GM18508 (cell line): ENCODE measurements at regions not wholly inside any gene's neighbourhood (a gene's known extent, or its start where the extent isn't known, plus 50 kb on each side); places are given as distances from the start of the nearest gene placed in this dataset.

ENCODE experiments used
- ATAC-seq: cut with Tn5 transposase; IDR thresholded peaks from one replicate; pipeline ENCODE4 v1.9.1; 2021; ENCODE audit warnings: moderate number of reproducible peaks; ENCODE audit not compliant: insufficient read depth, unreplicated experiment

DNA sequence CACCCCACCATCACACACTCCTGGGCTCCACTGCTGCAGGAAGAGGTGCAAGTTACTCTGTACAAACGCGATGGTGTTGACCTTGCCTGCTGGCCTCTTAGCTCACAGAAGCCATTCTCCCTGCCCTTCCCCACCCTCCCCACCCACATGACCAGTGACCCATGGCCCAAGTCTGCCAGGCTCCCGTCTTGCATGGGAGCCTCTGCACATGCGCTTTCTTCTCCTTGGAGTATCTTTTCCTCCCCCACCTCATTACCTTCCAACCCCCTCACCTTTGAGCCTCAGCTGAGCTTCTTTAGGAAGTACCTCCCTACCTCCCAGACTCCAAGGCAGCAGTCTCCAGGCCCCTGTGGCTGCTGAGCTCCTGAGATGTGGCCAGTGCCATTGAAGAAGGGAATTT, 337.7 kb upstream of the ZNF32 start:
- ATAC-seq, result no peak

GRCh38 chr10:43985941-43986340, 337.3 kb upstream of the ZNF32 start:
- ATAC-seq, result no peak

DNA sequence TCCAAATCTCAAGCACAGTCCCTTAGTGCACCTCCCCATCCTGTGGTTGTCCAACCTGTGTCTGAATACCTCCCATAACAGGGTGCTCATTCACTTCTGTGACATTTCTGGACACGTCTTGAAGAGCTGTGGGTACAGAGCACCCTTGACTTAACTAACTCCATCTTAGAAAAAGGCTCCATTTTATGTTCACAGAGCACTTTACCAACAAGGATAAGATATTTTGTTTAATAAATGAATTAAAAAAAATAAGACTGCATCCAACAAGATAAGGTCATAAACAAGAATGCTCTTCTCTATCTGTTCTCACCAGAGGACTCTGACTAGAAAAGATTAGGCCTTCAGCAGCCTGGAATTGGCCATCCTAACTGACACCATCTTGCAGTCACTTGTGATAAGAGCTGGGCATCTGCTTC, 335.2 kb upstream of the ZNF32 start:
- no peak for ATAC-seq

DNA sequence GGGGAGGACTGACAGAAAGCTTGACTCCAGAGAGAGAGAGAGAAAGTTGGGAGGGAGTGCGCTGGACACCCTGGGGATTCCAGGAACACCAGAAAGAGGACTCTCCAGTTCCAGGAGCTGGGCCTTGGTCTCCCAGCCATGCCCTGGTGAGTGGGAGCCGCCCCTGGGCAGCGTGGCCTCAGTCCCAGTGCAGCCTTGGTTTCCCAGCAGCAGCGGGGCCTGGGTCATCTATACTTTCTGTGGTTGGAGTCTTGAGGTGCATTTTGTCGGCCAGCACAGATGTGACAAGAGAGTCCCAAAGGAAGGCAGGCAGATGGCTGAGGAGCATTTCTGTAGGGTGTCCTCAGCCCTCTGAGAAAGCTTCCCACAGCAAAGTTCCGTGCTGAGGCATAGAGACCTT, 334.7 kb upstream of the ZNF32 start:
- no peak for ATAC-seq

- no peak for ATAC-seq
Measured at GRCh38 chr10:43982250-43982649, 333.6 kb upstream of the ZNF32 start.

GRCh38 chr10:43981696-43982095, 333.0 kb upstream of the ZNF32 start:
- ATAC-seq, result no peak

DNA sequence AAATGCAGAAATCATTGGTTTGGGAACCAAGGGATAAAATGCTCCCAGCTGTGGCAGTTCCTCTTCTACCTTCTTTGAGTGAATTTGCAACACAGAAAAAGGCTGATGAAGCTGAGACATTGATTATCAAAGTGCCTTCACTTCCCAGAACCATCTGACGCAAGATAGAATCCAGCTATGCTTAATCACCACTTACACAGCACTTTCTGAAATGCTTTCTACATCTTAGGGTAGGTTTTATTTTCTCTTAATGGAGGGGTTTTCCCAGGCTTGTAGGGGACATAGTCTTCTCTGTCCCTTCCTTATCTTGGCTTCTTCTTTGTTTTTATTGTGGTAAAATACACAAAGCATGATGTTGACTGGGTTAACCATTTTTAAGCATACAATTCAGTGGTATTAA, 332.6 kb upstream of the ZNF32 start:
- no peak for ATAC-seq

DNA sequence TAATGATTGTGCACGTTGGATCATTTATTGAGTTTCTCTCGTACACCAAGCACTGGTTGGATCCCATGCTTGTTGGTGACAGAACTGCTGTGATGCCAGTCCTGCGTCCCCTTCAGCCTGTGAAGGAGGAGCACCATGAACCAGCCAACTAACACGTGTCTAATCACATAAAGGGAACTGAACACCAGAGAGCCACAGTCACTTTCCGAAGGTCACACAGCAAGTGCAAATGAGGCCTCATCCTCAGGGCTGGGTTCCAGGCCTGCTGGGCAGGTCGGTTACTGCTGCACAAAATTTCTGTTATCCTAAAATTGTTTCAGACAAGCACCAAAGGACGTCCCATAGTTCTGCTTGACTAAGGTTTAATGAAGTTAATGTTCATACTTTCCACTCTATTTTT, 332.0 kb upstream of the ZNF32 start:
- no peak for ATAC-seq

GRCh38 chr10:43980313-43980712, 331.6 kb upstream of the ZNF32 start:
- ATAC-seq, result no peak

- no peak for ATAC-seq
Measured at GRCh38 chr10:43979551-43979950, 330.9 kb upstream of the ZNF32 start.

GRCh38 chr10:43978936-43979335, 330.3 kb upstream of the ZNF32 start:
- ATAC-seq, result no peak

DNA sequence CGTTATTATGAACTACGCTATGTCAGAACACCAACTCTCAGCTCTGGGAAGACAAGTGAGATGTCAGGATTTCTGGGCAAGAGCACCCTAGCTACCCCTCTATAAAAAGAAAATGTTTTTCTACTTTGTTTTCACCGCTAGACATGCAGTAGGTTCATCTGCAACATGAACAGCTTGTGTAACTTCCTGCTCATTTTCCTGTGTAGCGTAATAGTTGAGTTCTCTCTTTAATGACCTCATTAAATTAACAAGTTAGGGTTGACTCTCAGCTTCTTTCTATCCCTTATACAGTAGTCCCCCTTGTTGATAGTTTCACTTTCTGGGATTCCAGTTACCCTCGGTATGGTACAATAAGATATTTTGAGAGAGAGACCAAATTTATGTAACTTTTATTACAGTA, 329.4 kb upstream of the ZNF32 start:
- no peak for ATAC-seq

DNA sequence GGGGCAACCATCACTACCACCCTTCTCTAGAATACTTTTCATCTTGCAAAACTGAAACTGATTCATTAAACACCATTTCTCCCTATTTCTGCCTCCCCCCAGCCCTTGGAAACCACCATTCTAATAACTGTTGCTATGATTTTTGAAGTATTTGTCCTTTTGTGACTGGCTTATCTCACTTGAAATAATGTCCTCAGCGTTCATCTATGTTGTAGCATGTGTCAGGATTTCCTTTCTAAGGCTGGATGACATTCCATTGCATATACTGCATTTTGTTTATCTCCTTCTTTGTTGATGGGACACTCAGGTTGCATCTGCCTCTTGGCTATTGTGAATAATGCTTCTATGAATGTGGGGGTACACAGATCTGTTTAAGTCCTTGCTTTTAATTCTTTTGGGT, 327.6 kb upstream of the ZNF32 start:
- no peak for ATAC-seq

DNA sequence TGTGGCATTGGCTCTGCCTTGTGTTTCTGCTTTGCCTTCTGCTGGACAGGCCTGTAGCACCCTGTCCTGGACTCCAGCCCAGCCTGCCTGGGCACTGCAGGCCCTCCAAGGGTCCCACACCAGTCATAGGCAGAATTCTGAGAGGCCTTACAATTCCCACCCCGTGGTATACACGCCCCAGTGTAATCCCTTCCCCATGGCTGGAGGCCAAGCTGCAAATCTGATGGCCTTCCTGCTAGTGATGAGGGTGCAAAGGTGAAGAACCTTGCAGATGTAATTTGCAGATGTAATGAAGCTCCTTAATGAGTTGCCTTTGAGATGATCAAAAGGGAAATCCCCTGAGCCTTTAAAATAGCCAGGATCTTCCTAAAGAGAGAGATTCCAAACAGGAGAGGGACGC, 325.1 kb upstream of the ZNF32 start:
- ATAC-seq, result no peak

- no peak for ATAC-seq
Measured at GRCh38 chr10:43972976-43973647, 324.4 kb upstream of the ZNF32 start.

GRCh38 chr10:43971981-43972380, 323.3 kb upstream of the ZNF32 start:
- ATAC-seq, result no peak

- no peak for ATAC-seq
Measured at GRCh38 chr10:43971306-43971705, 322.6 kb upstream of the ZNF32 start.

DNA sequence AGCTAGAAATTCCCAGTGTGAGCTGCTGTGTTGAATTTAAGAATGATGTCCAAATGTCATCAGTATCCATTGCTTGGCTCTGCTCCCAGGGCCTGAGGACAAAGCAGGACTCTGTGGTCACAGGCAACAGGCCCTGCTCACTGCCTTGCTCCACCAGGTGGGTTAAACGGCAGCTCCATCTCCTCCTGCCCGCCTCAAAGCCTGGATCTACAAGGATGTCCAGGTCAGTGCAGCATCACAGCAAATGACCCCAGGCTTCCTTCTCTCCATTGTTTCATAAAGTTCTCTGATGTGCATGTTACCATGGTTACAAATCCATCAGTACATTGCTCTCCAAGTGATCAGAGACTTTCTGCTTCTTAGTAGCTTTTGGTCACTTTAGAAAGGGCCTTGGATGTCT, 322.0 kb upstream of the ZNF32 start:
- ATAC-seq, result no peak

DNA sequence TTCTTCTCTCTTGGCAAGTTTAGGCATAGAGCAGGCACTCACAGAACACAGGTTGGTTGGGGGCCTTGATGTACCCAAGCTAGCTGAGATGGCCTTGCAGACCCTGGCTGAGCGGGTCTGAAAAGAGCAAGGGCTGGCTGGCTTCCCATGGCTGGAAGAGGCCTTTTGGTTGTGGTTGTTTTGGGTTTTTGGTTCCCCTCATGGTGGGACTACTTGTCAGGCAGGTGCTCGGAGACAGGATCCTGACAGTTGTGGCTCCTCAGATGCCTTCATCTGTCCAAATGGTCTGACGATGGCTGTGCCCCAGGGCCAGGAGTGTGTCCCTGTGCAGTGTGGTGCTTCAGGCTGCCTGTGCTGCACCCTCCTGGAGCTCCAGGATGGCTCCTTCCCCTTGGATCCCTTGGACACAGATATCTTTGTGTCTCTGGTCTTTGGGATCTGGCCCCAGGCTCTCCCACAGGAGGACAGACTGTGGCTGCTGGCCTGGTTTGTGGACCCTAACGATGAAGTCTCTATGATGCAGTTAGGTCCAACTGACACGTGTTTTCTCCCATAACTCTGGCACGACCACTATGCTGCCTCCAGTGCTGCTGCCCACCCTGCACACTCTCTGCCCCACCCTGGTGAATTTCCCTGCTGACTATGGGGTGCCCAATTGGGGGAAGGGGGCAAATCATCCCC, 321.5 kb upstream of the ZNF32 start:
- ATAC-seq, result no peak

DNA sequence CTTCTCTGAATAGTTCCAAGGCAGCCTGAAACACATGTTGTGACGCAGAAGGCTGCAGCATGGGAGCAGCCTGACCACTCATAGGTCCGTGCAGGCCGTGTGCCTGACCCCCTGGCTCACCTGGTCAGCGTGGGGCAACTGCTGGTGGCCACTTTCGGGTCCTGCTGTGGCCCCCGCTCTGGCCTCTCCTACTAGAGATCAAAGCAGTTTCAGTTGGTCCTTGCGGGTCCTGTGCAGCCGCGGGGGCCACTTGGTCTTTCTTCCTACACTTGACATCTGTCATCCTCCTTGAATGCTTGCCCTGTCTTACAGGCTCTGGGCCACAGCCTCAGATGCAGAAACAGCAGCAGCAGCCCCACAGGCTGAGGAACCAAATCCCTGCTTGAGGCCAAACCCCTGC, 320.8 kb upstream of the ZNF32 start:
- no peak for ATAC-seq

GRCh38 chr10:43968961-43969360, 320.3 kb upstream of the ZNF32 start:
- no peak for ATAC-seq

DNA sequence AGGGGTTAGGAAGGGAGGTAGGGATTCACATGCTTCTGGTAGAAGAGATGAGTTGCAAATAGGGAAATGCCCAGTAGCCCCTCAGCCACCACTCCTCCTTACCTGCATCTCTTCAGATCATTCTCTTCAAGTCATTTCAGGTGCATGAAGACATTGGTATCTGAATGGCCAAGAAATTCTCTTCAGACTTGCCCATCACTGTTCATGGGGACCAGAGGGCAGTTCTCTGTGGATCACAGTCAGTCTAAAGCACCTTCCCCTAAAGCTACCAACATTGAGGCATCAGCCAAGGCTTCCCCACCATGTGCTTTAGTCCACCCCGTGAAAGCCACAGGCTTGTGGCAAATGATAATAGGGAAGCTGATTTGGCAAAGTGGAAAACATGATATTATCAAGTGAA, 319.4 kb upstream of the ZNF32 start:
- ATAC-seq, result no peak
